ENCODE measurements at regions not wholly inside any gene's neighbourhood (a gene's known extent, or its start where the extent isn't known, plus 50 kb on each side); places are given as distances from the start of the nearest gene placed in this dataset.

- ChIA-PET POLR2A (ENCODE audit: partially characterized antibody) (no interaction called here), CTCF (ENCODE audit: partially characterized antibody) (no interaction called here)
- no peak overlapping the region for H3K4ac ChIP-seq (replicated peaks; ENCODE audit: insufficient read length, low read depth, low read length)
- H3K4me2 ChIP-seq (ENCODE audit: insufficient read depth in 1 of 2, low read depth in 2 of 2, low read length in 2 of 2) = no peak overlapping the region
- no peak overlapping the region for H3K56ac ChIP-seq (replicated peaks; ENCODE audit: insufficient read length, low read depth, low read length)
- H3K9me3 ChIP-seq (ENCODE audit: insufficient read depth in 2 of 2, low read depth in 1 of 2, low read length in 1 of 2) = peaks cover 7 to 8% of the 10 kb centered on the region in 2 experiments
- H3K79me1 ChIP-seq (ENCODE audit: low read depth, low read length) = no peaks in the 10 kb centered on the region
- H2BK20ac ChIP-seq (ENCODE audit: low read length) = no peak overlapping the region
- 43% methylated on average over 4 of the region's 4 CpGs; no CpG with 5 or more reads in 1 of the 2 experiments for WGBS, 2 experiments (ENCODE audit: extremely low coverage in 1 of 2, insufficient coverage in 1 of 2, insufficient read length in 1 of 2, insufficient replicate concordance in 2 of 2, low coverage in 1 of 2, low lambda C conversion rate in 2 of 2, missing lambda C conversion rate in 1 of 2)
- H3K27ac ChIP-seq (ENCODE audit: low read depth, low read length) = no peak overlapping the region
- H2BK5ac ChIP-seq (ENCODE audit: low read depth, low read length) = no peak overlapping the region
- H4K91ac ChIP-seq (replicated peaks; ENCODE audit: insufficient read length, low read length) = no peak overlapping the region
- no peak overlapping the region for H2BK12ac ChIP-seq (ENCODE audit: low read depth, low read length)
- H4K8ac ChIP-seq (ENCODE audit: extremely low read depth, insufficient read depth, low read length) = no peak overlapping the region
- no peak overlapping the region for H4K5ac ChIP-seq (ENCODE audit: insufficient read length, low read depth, low read length)
- H3K4me3 ChIP-seq (ENCODE audit: extremely low read depth in 1 of 4, insufficient read depth in 2 of 4, low read depth in 3 of 4, low read length in 4 of 4) = no peak overlapping the region
- DNase-seq (ENCODE audit: low read depth in 1 of 2, low spot score in 2 of 2) (no peak), FAIRE-seq (no peak)
- H3K4me1 ChIP-seq (replicated peaks in 1 of 4; ENCODE audit: control insufficient read depth in 3 of 4, insufficient read depth in 4 of 4, low read length in 3 of 4) = no peaks in the 10 kb centered on the region
- H3K18ac ChIP-seq (ENCODE audit: extremely low read depth, low read length) = no peak overlapping the region
- no peaks in the 10 kb centered on the region for H3K79me2 ChIP-seq (ENCODE audit: control insufficient read depth in 1 of 2, insufficient read depth in 2 of 2, low read length in 2 of 2)
- no peak overlapping the region for H3K14ac ChIP-seq (ENCODE audit: insufficient read length)
- H2BK15ac ChIP-seq (ENCODE audit: low read length) = no peak overlapping the region
- H3K36me3 ChIP-seq (ENCODE audit: control insufficient read depth in 2 of 4, insufficient read depth in 4 of 4, low read length in 3 of 4) = peaks cover 0 to 5% (median 0%) of the 10 kb centered on the region in 4 experiments; a peak in 1 of 8 replicates
- no peak overlapping the region for H2AFZ ChIP-seq (ENCODE audit: low read length)
- H2BK120ac ChIP-seq (replicated peaks; ENCODE audit: low read depth, low read length) = no peak overlapping the region
- H4K20me1 ChIP-seq (replicated peaks in 1 of 2; ENCODE audit: control insufficient read depth in 1 of 2, insufficient read depth in 2 of 2, low read length in 2 of 2) = no peaks in the 10 kb centered on the region
- H3K23ac ChIP-seq (ENCODE audit: insufficient read length) = no peak overlapping the region
- no peak overlapping the region for H3K9ac ChIP-seq (replicated peaks in 1 of 4; ENCODE audit: extremely low read depth in 1 of 4, low read depth in 3 of 4, low read length in 3 of 4)
- H3K23me2 ChIP-seq (ENCODE audit: low read depth, low read length) = no peaks in the 10 kb centered on the region
- no peak overlapping the region for H2AK5ac ChIP-seq (ENCODE audit: low read depth, low read length)
- no peaks in the 10 kb centered on the region for H3K27me3 ChIP-seq (replicated peaks in 1 of 4; ENCODE audit: control insufficient read depth in 3 of 4, extremely low read depth in 1 of 4, insufficient read depth in 3 of 4, low read length in 3 of 4)
- TF ChIP-seq JUND (IDR thresholded peaks at IDR 0.05; ENCODE audit: low read length) = no peak
- no peak for TF ChIP-seq NRF1 (IDR thresholded peaks at IDR 0.05; ENCODE audit: low read depth, low read length)
- no peak for TF ChIP-seq PHF8 (conservative IDR thresholded peaks at IDR 0.05; ENCODE audit: low read depth, low read length)
- TF ChIP-seq CTBP2 (IDR thresholded peaks at IDR 0.05; ENCODE audit: borderline replicate concordance, insufficient read depth, insufficient read length, low read length) = no peak
- no peak for TF ChIP-seq POLR2AphosphoS5 (IDR thresholded peaks at IDR 0.05; ENCODE audit: low read depth, low read length)
- no peak for TF ChIP-seq SIX5 (IDR thresholded peaks at IDR 0.05; ENCODE audit: low read depth, low read length)
- no peak for TF ChIP-seq HDAC2 (IDR thresholded peaks at IDR 0.05; ENCODE audit: borderline replicate concordance in 1 of 2, low read depth in 2 of 2, low read length in 2 of 2)
- TF ChIP-seq ATF2 (IDR thresholded peaks at IDR 0.05; ENCODE audit: low read length) = no peak
- TF ChIP-seq MAFK (IDR thresholded peaks at IDR 0.05; ENCODE audit: low read depth, low read length) = no peak
- TF ChIP-seq TAF1 (IDR thresholded peaks at IDR 0.05; ENCODE audit: low read depth, low read length) = no peak
- no peak for TF ChIP-seq ATF3 (IDR thresholded peaks at IDR 0.05; ENCODE audit: insufficient read depth, low read depth, low read length)
- TF ChIP-seq YY1 (IDR thresholded peaks at IDR 0.05; ENCODE audit: low read depth, low read length) = no peak
- no peak for TF ChIP-seq GABPA (IDR thresholded peaks at IDR 0.05; ENCODE audit: borderline replicate concordance, insufficient read depth, low read length)
Measured at GRCh38 chr6:66902457-66902856, 1195.4 kb upstream of the EYS start.

All from H1 (cell line).